Activated CD4-positive, alpha-beta T cell treated with anti-CD3 and anti-CD28 coated beads for 36 hours (primary cell): ENCODE measurements at regions not wholly inside any gene's neighbourhood (a gene's known extent, or its start where the extent isn't known, plus 50 kb on each side); places are given as distances from the start of the nearest gene placed in this dataset.
"Not testable (repeated sequence)": the region's sequence is repeated elsewhere in the genome, so short reads cannot be mapped to it uniquely, and the experiment has no call there.

ENCODE experiments used
- ATAC-seq: fragments of 200-7000 bp; cut with Tn5 transposase; one replicate; pipeline ENCODE4 v1.10.0; 2021; ENCODE audit warnings: mild to moderate bottlenecking, moderate library complexity
- CTCF ChIA-PET: fragments of 350-600 bp; sonication (Branson Sonifier 250); formaldehyde crosslinking; loops from one replicate; lab custom pipeline; 2021; ENCODE audit warnings: antibody characterized with exemption; lab: Charles Lee
- POLR2A ChIA-PET: fragments of 350-600 bp; sonication (Branson Sonifier 250); formaldehyde crosslinking; loops from one replicate; lab custom pipeline; 2021; ENCODE audit warnings: antibody characterized with exemption, inconsistent platforms; lab: Charles Lee
- DNase-seq: peaks from one replicate; pipeline ENCODE4 v3.0.0-alpha.2; 2020
- H3K27ac Mint-ChIP-seq: one replicate; pipeline ENCODE4 v1.8.0; 2021; ENCODE audit warnings: mixed read lengths
- H3K27me3 Mint-ChIP-seq: one replicate; pipeline ENCODE4 v1.8.0; 2021; ENCODE audit warnings: mixed read lengths
- H3K36me3 Mint-ChIP-seq: one replicate; pipeline ENCODE4 v1.8.0; 2021; ENCODE audit warnings: low read depth, mixed read lengths
- H3K4me1 Mint-ChIP-seq: one replicate; pipeline ENCODE4 v1.8.0; 2021; ENCODE audit warnings: mixed read lengths
- H3K4me3 Mint-ChIP-seq: one replicate; pipeline ENCODE4 v1.8.0; 2021; ENCODE audit warnings: mild to moderate bottlenecking, moderate library complexity, mixed read lengths
- H3K9me3 Mint-ChIP-seq: one replicate; pipeline ENCODE4 v1.8.0; 2021; ENCODE audit warnings: low read depth, mixed read lengths
- intact Hi-C, 2 experiments: fragments of 100-400 bp; cut with DNase I in 1 of 2; cut with micrococcal nuclease in 1 of 2; formaldehyde crosslinking; loops; one replicate each; pipeline versions ENCODE4 v1.14.2 to v1.15.1; 2022 to 2024; cut with DNase I, micrococcal nuclease

GRCh38 chr11:97909614-97910399, 1110.9 kb upstream of the CNTN5 start:
- no peak overlapping the region for H3K27ac Mint-ChIP-seq
- ATAC-seq (no peak), DNase-seq (no peak)
- intact Hi-C loops = no loop called here
- no peaks in the 10 kb centered on the region for H3K36me3 Mint-ChIP-seq
- CTCF ChIA-PET = no interaction called here
- POLR2A ChIA-PET = no interaction called here
- no peaks in the 10 kb centered on the region for H3K4me1 Mint-ChIP-seq
- no peak overlapping the region for H3K4me3 Mint-ChIP-seq
- H3K9me3 Mint-ChIP-seq = peaks cover 10% of the 10 kb centered on the region
- no peaks in the 10 kb centered on the region for H3K27me3 Mint-ChIP-seq

DNA sequence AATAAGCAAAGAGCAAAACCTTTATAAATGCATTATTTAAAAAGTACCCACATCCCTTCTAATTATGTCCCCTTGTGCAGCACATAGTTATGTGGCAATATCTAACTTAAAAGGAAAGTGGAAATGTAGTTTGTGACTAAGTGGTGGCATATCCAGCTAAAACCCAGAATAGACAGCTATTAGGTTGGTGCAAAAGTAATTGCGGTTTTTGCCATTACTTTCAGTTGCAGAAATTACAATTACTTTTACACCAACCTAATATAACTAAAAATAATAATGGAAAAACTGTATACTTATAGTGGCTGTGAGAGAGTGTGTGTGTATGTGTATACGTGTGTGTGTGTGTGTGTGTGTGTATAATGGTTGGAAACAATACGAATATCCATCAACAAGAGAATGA, 1108.1 kb upstream of the CNTN5 start:
- ATAC-seq (no peak), DNase-seq (no peak)
- H3K27ac Mint-ChIP-seq = no peak overlapping the region
- H3K9me3 Mint-ChIP-seq = peaks cover 4% of the 10 kb centered on the region
- H3K4me3 Mint-ChIP-seq = no peak overlapping the region
- CTCF ChIA-PET = no interaction called here
- POLR2A ChIA-PET = no interaction called here
- intact Hi-C loops = no loop called here
- no peaks in the 10 kb centered on the region for H3K27me3 Mint-ChIP-seq
- H3K36me3 Mint-ChIP-seq = no peaks in the 10 kb centered on the region
- H3K4me1 Mint-ChIP-seq = no peaks in the 10 kb centered on the region

GRCh38 chr11:97922933-97923332, 1097.8 kb upstream of the CNTN5 start:
- CTCF ChIA-PET, ATAC-seq, H3K36me3 Mint-ChIP-seq, DNase-seq, H3K4me3 Mint-ChIP-seq, H3K27me3 Mint-ChIP-seq, H3K4me1 Mint-ChIP-seq, POLR2A ChIA-PET, intact Hi-C loops, H3K9me3 Mint-ChIP-seq, H3K27ac Mint-ChIP-seq: not testable (repeated sequence)

DNA sequence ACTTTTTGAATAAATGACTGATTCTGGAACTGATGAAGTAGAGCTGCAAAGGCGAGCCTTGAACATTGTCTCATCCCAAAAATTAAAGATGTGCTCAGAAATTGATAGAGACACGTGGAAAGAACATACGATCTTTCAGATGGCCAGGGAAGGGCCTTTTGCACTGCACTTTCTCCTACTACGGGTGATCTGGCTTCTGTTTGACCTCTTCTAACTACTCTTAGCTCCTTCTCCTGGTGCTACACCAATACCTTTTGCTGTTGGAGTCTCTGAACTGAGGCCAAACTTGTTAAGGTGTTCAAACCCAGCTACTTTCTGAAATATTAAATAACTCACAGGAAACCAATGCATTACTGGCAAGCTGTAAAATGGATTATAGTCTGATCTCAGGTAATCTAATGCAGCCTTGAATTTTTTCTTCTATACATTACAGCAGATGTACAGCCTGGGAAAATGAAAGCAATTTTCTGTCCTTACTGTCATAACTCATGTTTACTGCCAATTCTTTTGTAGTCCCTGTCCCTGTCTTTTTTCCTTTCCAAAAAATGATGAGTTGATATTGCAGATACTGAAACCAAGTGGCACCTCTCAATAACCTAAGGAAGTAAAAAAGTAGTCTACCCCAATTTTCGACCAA, 1086.1 kb upstream of the CNTN5 start:
- no peak for ATAC-seq
- Mint-ChIP-seq H3K9me3 (peaks cover 6% of the 10 kb centered on the region), H3K27ac (no peak overlapping the region), H3K4me1 (no peaks in the 10 kb centered on the region), H3K36me3 (no peaks in the 10 kb centered on the region), H3K27me3 (no peaks in the 10 kb centered on the region), H3K4me3 (no peak overlapping the region)
- intact Hi-C loops = no loop called here
- ChIA-PET POLR2A (no interaction called here), CTCF (no interaction called here)
- DNase-seq = no peak

DNA sequence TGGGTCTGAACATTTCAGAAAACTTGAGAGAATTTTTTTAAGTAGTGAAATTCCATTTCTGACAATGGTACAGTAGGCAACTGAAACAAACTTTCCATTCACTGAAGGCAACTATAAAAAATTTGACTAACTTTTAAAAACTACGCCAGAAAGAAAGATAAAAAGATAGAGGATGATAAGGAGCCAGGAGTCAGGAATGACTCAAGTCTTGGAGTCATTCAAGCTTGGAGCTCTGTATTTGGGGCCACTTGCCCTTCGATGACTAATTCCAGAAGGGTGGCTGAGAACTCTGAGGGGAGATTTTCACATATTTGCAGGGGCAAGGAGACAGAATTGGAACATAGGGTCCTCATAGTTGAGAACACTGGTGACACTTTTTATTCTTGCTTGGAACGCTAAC, 1083.2 kb upstream of the CNTN5 start:
- ATAC-seq = no peak
- Mint-ChIP-seq H3K27ac (no peak overlapping the region), H3K4me3 (no peak overlapping the region), H3K36me3 (no peaks in the 10 kb centered on the region), H3K27me3 (no peaks in the 10 kb centered on the region), H3K4me1 (no peaks in the 10 kb centered on the region), H3K9me3 (peaks cover 9% of the 10 kb centered on the region)
- POLR2A ChIA-PET = interaction anchor here (0.6 kb wide), 1 partner anchor 1487 kb away, joined by 3 read pairs; no protein-coding TSS in a partner anchor
- intact Hi-C loops = no loop called here
- DNase-seq = no peak
- CTCF ChIA-PET = no interaction called here

- Mint-ChIP-seq H3K4me3 (no peak overlapping the region), H3K27me3 (no peaks in the 10 kb centered on the region), H3K4me1 (no peaks in the 10 kb centered on the region), H3K9me3 (peaks cover 9% of the 10 kb centered on the region), H3K36me3 (no peaks in the 10 kb centered on the region), H3K27ac (no peak overlapping the region)
- POLR2A ChIA-PET = no interaction called here
- CTCF ChIA-PET = interaction anchor here (0.7 kb wide), 1 partner anchor 1147 kb away, joined by 3 read pairs; no protein-coding TSS in a partner anchor
- intact Hi-C loops = no loop called here
- ATAC-seq (no peak), DNase-seq (no peak)
These were observed 1082.0 kb upstream of the CNTN5 start for GRCh38 chr11:97938789-97939188.

DNA sequence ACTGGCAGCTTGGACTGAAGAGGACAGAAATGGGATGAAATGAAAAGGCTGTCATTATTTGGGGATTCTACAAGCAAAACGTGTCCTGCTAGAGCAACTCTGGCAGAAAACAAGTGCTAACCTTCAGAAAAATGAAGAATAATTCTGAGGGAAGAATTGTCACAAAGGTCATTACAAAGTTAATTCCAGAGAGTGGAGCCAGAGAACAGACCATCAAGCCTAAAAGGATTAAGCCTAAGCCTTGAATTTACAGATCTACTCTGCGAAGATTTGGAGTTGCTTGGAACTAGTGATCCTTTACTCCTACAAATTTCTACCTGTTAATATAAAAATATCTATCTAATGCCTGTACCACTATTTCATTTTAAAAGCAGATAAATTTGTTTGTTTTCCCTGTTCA, 1077.3 kb upstream of the CNTN5 start:
- H3K4me1 Mint-ChIP-seq = no peaks in the 10 kb centered on the region
- POLR2A ChIA-PET = no interaction called here
- intact Hi-C loops = no loop called here
- H3K9me3 Mint-ChIP-seq = peaks cover 5% of the 10 kb centered on the region
- CTCF ChIA-PET = no interaction called here
- no peaks in the 10 kb centered on the region for H3K36me3 Mint-ChIP-seq
- H3K27ac Mint-ChIP-seq = no peak overlapping the region
- no peak overlapping the region for H3K4me3 Mint-ChIP-seq
- no peaks in the 10 kb centered on the region for H3K27me3 Mint-ChIP-seq
- DNase-seq (no peak), ATAC-seq (no peak)

DNA sequence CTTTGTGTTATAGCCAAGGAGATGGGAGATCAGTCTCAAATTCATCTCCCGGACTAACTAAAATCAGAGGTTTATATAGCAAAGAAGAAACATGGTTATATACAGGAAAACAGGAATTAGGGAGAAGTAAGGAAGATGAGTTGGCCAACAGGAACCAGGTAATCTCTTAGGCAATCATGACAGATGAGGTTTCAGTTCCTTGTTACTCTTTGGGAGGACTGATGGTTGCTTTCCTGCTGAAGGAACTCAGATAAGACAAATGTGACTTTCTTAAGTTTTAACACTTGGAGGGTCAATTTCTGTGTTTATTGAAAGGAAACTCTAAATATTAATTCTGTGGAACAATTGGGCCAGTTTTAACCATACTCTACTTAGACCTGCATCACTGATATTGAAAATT, 1072.0 kb upstream of the CNTN5 start:
- CTCF ChIA-PET = no interaction called here
- H3K27me3 Mint-ChIP-seq = no peaks in the 10 kb centered on the region

DNA sequence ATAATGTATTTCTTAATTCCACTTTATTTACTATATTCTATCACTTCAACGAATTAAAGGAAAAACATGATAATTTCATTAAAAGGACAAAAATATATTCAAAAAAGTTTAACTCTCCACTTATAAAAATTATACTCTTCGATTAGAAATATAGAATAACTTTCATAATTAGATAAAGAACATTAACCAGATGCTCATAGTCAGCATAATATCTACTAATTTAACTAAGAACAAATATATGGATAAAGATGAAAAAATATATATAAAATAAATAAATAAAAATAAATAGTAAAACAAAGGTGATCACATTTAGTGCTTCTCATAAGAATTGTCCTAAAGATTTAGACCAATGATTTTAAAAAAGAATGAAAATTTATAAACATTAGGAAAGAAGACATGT, 1065.2 kb upstream of the CNTN5 start:
- H3K27me3 Mint-ChIP-seq = no peaks in the 10 kb centered on the region
- ATAC-seq = no peak
- no peak for DNase-seq
- CTCF ChIA-PET = no interaction called here
- no peaks in the 10 kb centered on the region for H3K4me1 Mint-ChIP-seq
- POLR2A ChIA-PET = no interaction called here
- no peaks in the 10 kb centered on the region for H3K36me3 Mint-ChIP-seq
- no peak overlapping the region for H3K27ac Mint-ChIP-seq
- no peak overlapping the region for H3K4me3 Mint-ChIP-seq
- intact Hi-C loops = no loop called here
- peaks cover 6% of the 10 kb centered on the region for H3K9me3 Mint-ChIP-seq

More for the DNA sequence above, 1072.0 kb upstream of the CNTN5 start:
- H3K27ac Mint-ChIP-seq = no peak overlapping the region
- peaks cover 8% of the 10 kb centered on the region for H3K9me3 Mint-ChIP-seq
- no peaks in the 10 kb centered on the region for H3K4me1 Mint-ChIP-seq
- ATAC-seq = no peak
- no peaks in the 10 kb centered on the region for H3K36me3 Mint-ChIP-seq
- H3K4me3 Mint-ChIP-seq = no peak overlapping the region
- DNase-seq = no peak
- POLR2A ChIA-PET = no interaction called here
- intact Hi-C loops = no loop called here

DNA sequence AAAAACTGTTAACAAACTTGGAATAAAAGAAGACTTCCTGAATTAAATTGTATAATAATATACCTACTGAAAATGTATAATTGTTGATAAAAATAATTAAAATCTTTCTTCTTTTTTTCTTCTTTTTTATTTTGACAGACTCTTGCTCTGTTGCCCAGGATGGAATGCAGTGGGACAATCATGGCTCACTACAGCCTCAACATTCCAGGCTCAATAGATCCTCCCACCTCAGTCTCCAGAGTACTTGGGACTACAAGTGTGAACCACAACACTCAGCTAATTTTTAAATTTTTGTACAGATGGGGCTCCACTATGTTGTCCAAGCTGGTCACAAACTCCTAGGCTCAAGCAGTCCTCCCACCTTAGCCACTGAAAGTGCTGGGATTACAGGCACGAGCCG, 1063.8 kb upstream of the CNTN5 start:
- Mint-ChIP-seq H3K36me3 (no peaks in the 10 kb centered on the region), H3K27ac (no peak overlapping the region), H3K4me1 (no peaks in the 10 kb centered on the region), H3K27me3 (no peaks in the 10 kb centered on the region), H3K4me3 (no peak overlapping the region), H3K9me3 (peaks cover 5% of the 10 kb centered on the region)
- no peak for ATAC-seq
- intact Hi-C loops = no loop called here
- ChIA-PET POLR2A (no interaction called here), CTCF (no interaction called here)
- DNase-seq = no peak

GRCh38 chr11:97961431-97961830, 1059.3 kb upstream of the CNTN5 start:
- DNase-seq = no peak
- no peak for ATAC-seq
- intact Hi-C loops = no loop called here
- peaks cover 7% of the 10 kb centered on the region for H3K9me3 Mint-ChIP-seq
- no peak overlapping the region for H3K27ac Mint-ChIP-seq
- H3K27me3 Mint-ChIP-seq = no peaks in the 10 kb centered on the region
- H3K4me3 Mint-ChIP-seq = no peak overlapping the region
- ChIA-PET POLR2A (no interaction called here), CTCF (no interaction called here)
- no peaks in the 10 kb centered on the region for H3K36me3 Mint-ChIP-seq
- H3K4me1 Mint-ChIP-seq = no peaks in the 10 kb centered on the region

DNA sequence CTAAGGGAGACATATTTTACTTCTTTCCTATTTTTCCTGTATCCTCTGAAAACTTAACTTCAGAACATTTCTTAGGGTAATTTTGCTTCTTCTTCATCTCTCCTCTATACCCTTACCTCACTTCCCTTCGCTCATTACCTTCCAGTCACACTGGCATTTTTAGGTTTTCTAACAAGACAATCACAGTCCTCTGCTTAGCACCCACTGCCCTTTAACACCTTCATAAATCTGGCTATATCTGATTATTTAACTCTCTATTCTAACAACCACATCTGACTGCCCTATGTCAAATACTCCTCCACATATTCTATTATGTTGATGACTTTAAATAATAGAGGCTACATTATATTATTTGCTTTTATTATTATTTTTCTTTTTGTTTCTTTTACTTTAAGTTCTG, 1058.0 kb upstream of the CNTN5 start:
- POLR2A ChIA-PET = no interaction called here
- Mint-ChIP-seq H3K9me3 (peaks cover 7% of the 10 kb centered on the region), H3K4me3 (no peak overlapping the region), H3K27ac (no peak overlapping the region), H3K4me1 (no peaks in the 10 kb centered on the region), H3K27me3 (no peaks in the 10 kb centered on the region), H3K36me3 (no peaks in the 10 kb centered on the region)
- CTCF ChIA-PET = no interaction called here
- intact Hi-C loops = no loop called here
- ATAC-seq = no peak
- DNase-seq = no peak
